Heart left ventricle (tissue), 16 donors: ENCODE measurements at regions not wholly inside any gene's neighbourhood (a gene's known extent, or its start where the extent isn't known, plus 50 kb on each side); places are given as distances from the start of the nearest gene placed in this dataset.

ENCODE experiments used
- ATAC-seq, 4 donors: fragments of 200-7000 bp; cut with Tn5 transposase; one replicate each; pipeline ENCODE4 v1.9.1; 2020 to 2022; ENCODE audit warnings: moderate library complexity in 4 of 4, mild to moderate bottlenecking in 3 of 4, moderate number of reproducible peaks in 1 of 4
- DNase-seq, 5 donors: peaks; one replicate each; pipeline ENCODE4 v3.0.0-alpha.2; 2020
- H3K27ac ChIP-seq, 12 donors: fragments of 200-600 bp; sonication (generic) in 4 of 12; one replicate each; pipeline versions ENCODE4 v1.5.0 to v1.8.0; 2016 to 2022; ENCODE audit warnings: mild to moderate bottlenecking in 2 of 12
- H3K27me3 ChIP-seq, 9 donors: fragments of 200-600 bp; sonication (generic) in 2 of 9; one replicate each; pipeline versions ENCODE4 v1.5.1 to v1.8.0; 2016 to 2022; ENCODE audit warnings: mild to moderate bottlenecking in 3 of 9
- H3K36me3 ChIP-seq, 9 donors: fragments of 200-600 bp; sonication (generic) in 2 of 9; one replicate each; pipeline versions ENCODE4 v1.5.0 to v1.8.0; 2018 to 2022; ENCODE audit warnings: mild to moderate bottlenecking in 2 of 9
- H3K4me1 ChIP-seq, 12 donors: fragments of 200-600 bp; sonication (generic) in 4 of 12; one replicate each; pipeline versions ENCODE4 v1.5.0 to v1.8.0; 2016 to 2022; ENCODE audit warnings: mild to moderate bottlenecking in 3 of 12
- H3K4me3 ChIP-seq, 12 donors: fragments of 200-600 bp; sonication (generic) in 4 of 12; one replicate each; pipeline versions ENCODE4 v1.5.0 to v1.8.0; 2017 to 2022; ENCODE audit warnings: mild to moderate bottlenecking in 9 of 12, moderate library complexity in 4 of 12
- H3K9me3 ChIP-seq, 12 donors: fragments of 200-600 bp; sonication (generic) in 4 of 12; one replicate each; pipeline versions ENCODE4 v1.5.0 to v1.8.0; 2016 to 2022; ENCODE audit warnings: mild to moderate bottlenecking in 1 of 12
- POLR2A ChIP-seq, 2 donors: fragments of 450-650 bp; IDR thresholded peaks; one replicate each; pipeline ENCODE4 v1.6.1; 2017; ENCODE audit warnings: antibody characterized with exemption in 2 of 2, mild to moderate bottlenecking in 2 of 2, moderate library complexity in 2 of 2
- WGBS, 4 donors: extraction: QIAGEN DNeasy Blood & Tissue Kit in 2 of 4; methylation state at CpG; one replicate each; pipeline versions ENCODE4 v1.1.5 to v1.1.7; 2013 to 2018; 5-methylcytosine and 5-hydroxymethylcytosine counted together
- intact Hi-C, 10 donors: fragments of 100-400 bp; cut with DNase I; formaldehyde crosslinking; loops; one replicate each; pipeline versions ENCODE4 v1.11.1 to v1.14.2; 2022
- TF ChIP-seq, protein P1 (sequence below), 12 donors: fragments of 200-600 bp; sonication (generic) in 4 of 12; IDR thresholded peaks; one replicate each; pipeline versions ENCODE4 v1.5.0 to v1.8.0; 2018 to 2022; ENCODE audit warnings: antibody characterized with exemption in 12 of 12, mild to moderate bottlenecking in 5 of 12
- donor health status: ischemic (EF 13 %, LVEDD 7.1; RV severe dilation, severe dysfunction).
- donor health status: healthy with polysubstance abuse.
- donor health status: DM: no; HTN: yes; CAD: no.
- donor health status: DM: no; HTN: no; CAD: no.
- donor health status: ischemic (EF 25% LVEDD 6.9; RV normal size, moderate dysfunction).
- donor health status: ischemic (EF 25% LVEDD 5.7; RV mildly dilated, moderate dysfunction).
- donor health status: healthy.
- donor health status: DM: yes; HTN: yes; CAD: no.
- donor health status: ischemic (EF 35%, LVEDD 5.7; RV mildly dilated, moderate dysfunction).
- donor health status: nonischemic (EF 11% LVEDD 7.7; RV severe dilation, severe dysfunction).
- donor health status: DM: yes; HTN: yes; CAD: no.
- donor health status: PGD.
- donor health status: ischemic (EF 29% LVEDD 5.4; RV normal size, mild dysfunction).
- donor health status: nonischemic (EF 23%, LVEDD 6.1; RV moderate dilation, normal function).

DNA sequence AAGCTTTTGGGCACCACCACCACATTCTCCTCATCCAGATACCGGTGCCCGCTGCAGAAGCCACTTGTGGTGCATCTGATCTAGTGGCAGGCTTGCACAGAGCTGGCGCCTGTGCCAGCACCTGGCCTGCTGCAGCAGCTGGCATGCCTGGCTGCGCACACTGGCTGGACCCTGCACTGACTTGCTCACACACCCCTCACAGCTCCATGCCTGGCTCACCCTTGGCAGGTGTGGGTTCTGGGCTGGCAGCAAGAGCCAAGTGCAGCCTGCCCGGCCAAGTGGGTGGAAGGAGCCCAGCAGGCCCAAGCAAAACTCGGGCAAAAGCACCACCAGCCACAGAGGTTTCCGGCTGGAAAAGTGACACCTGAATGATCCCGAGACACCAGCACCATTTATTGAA lies 315.7 kb upstream of the RRP15 start:
- intact Hi-C loops, result no loop called here
- WGBS, 4 donors, result 55 to 81% (median 70%) methylated on average over 5 to 8 of the region's 8 CpGs
- H3K9me3 ChIP-seq, result peaks cover 0 to 23% (median 6%) of the 10 kb centered on the region in 12 donors
- DNase-seq, result no peak
- H3K36me3 ChIP-seq, result no peaks in the 10 kb centered on the region
- no peak for ATAC-seq
- no peaks in the 10 kb centered on the region for H3K27me3 ChIP-seq
- H3K27ac ChIP-seq, result no peak overlapping the region
- H3K4me1 ChIP-seq, result no peaks in the 10 kb centered on the region
- TF ChIP-seq, protein P1, sequence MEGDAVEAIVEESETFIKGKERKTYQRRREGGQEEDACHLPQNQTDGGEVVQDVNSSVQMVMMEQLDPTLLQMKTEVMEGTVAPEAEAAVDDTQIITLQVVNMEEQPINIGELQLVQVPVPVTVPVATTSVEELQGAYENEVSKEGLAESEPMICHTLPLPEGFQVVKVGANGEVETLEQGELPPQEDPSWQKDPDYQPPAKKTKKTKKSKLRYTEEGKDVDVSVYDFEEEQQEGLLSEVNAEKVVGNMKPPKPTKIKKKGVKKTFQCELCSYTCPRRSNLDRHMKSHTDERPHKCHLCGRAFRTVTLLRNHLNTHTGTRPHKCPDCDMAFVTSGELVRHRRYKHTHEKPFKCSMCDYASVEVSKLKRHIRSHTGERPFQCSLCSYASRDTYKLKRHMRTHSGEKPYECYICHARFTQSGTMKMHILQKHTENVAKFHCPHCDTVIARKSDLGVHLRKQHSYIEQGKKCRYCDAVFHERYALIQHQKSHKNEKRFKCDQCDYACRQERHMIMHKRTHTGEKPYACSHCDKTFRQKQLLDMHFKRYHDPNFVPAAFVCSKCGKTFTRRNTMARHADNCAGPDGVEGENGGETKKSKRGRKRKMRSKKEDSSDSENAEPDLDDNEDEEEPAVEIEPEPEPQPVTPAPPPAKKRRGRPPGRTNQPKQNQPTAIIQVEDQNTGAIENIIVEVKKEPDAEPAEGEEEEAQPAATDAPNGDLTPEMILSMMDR (IDR thresholded peaks at IDR 0.05), result no peak
- no peak for TF ChIP-seq POLR2A (IDR thresholded peaks at IDR 0.05)
- no peak overlapping the region for H3K4me3 ChIP-seq

DNA sequence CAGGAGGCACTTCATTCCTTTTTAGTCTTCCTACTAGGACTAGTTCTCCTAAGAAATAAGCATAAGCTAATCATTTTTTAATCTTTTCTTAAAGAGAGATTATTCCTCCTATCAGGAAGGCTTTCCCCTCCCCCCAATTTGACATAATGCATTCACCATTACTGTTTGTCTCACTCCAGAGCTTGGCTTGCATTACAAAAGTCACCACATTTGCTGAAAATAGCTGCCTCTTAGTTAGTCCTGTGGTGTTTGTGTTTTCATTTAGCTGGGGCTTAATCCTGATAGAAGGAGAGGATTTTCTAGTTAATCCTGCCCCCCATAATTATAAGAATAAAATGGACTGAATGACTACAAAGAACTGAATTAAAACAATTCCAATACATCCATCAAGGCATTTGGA lies 307.1 kb upstream of the RRP15 start:
- Histone ChIP-seq H3K36me3 (no peaks in the 10 kb centered on the region), H3K4me3 (no peak overlapping the region), H3K27ac (no peak overlapping the region), H3K4me1 (no peaks in the 10 kb centered on the region), H3K9me3 (no peaks in the 10 kb centered on the region), H3K27me3 (no peaks in the 10 kb centered on the region)
- ATAC-seq (no peak), DNase-seq (no peak)
- intact Hi-C loops, result no loop called here
- TF ChIP-seq, protein P1 (IDR thresholded peaks at IDR 0.05), result no peak
- no peak for TF ChIP-seq POLR2A (IDR thresholded peaks at IDR 0.05)

DNA sequence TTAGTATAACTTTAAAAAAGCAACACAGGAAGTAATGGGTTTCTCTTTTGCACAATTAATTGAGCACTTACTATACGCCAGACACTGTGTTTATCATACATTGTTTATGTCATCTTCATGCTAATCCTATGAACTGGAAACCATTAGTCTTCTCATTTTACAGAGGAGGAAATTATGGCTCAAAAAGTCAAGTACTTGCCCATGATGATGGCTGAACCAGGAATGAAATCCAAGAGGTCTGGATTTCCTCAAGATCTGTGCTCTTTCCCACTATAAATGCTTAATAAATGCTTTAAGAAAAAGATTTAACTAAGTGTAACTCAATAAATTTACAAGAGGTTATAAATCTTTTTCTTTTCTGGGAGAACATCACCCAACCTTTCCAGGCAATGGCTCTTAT lies 303.7 kb upstream of the RRP15 start:
- no peak overlapping the region for H3K4me3 ChIP-seq
- no peak for ATAC-seq
- 76 to 93% (median 91%) methylated on average over 1 of the region's 1 CpG for WGBS, 4 donors
- no peak overlapping the region for H3K27ac ChIP-seq
- no peak for TF ChIP-seq POLR2A (IDR thresholded peaks at IDR 0.05)
- TF ChIP-seq, protein P1 (IDR thresholded peaks at IDR 0.05), result no peak
- no peak for DNase-seq
- H3K27me3 ChIP-seq, result no peaks in the 10 kb centered on the region
- no peaks in the 10 kb centered on the region for H3K4me1 ChIP-seq
- H3K36me3 ChIP-seq, result no peaks in the 10 kb centered on the region
- H3K9me3 ChIP-seq, result no peaks in the 10 kb centered on the region
- intact Hi-C loops, result loop anchor here in 1 of 10 donors (10.0 kb wide), 1 partner anchor 507 kb away; no protein-coding TSS in a partner anchor

DNA sequence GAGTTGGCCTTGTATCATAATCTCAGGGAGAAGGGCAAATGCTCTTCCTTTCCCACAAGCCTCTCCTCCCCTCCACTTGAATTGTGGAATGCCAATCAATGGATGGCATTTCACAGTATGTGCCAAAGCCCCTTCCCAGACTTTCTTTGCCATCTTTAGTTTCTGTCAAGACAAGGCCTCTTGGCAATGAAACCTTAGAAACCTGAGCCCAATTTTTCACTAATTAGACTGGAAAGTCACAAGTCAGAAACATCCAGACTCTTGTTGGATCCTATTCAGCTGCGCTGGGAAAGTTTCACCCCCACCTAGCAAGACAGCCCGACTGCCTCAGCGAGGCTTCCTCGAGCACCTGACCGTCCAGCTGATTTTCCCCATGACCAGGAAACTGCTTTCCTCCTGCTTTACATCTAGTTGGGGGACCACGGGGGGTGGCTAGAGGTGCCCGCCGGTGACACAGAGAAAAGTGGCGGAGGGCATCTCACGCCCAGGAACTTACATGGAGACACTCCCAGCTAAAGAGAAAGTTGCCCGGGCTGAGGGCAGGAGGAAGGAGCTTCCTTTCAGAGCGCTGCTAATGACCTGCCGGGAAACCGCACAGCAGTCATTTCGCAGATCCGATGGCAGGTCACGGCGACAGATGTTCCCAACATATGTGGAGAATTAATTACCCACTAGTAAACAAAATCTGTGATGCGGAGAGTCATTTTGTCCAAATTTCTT lies 302.6 kb upstream of the RRP15 start:
- ATAC-seq, result no peak
- 65 to 82% (median 76%) methylated on average over 19 of the region's 19 CpGs for WGBS, 4 donors

More for the DNA sequence above, 302.6 kb upstream of the RRP15 start:
- no peak for DNase-seq
- TF ChIP-seq, protein P1 (IDR thresholded peaks at IDR 0.05), result no peak
- no peak for TF ChIP-seq POLR2A (IDR thresholded peaks at IDR 0.05)
- Histone ChIP-seq H3K27ac (no peak overlapping the region), H3K9me3 (no peaks in the 10 kb centered on the region), H3K4me3 (no peak overlapping the region), H3K27me3 (no peaks in the 10 kb centered on the region), H3K4me1 (no peaks in the 10 kb centered on the region), H3K36me3 (no peaks in the 10 kb centered on the region)
- intact Hi-C loops, result loop anchor here in 1 of 10 donors (10.0 kb wide), 1 partner anchor 508 kb away; no protein-coding TSS in a partner anchor
